ENCODE measurements at regions not wholly inside any gene's neighbourhood (a gene's known extent, or its start where the extent isn't known, plus 50 kb on each side); places are given as distances from the start of the nearest gene placed in this dataset.

GRCh38 chr4:41485041-41485440 is 52.9 kb upstream of the LIMCH1 start:
- DNase-seq (ENCODE audit: low read depth in 2 of 3, low spot score in 2 of 3): peak in 1 of 3 donors; percentile 45

- DNase-seq (ENCODE audit: low read depth in 2 of 3, low spot score in 2 of 3): no peak
Observed at GRCh38 chr4:41487868-41488440, 50.0 kb upstream of the LIMCH1 start.

All from hematopoietic multipotent progenitor cell (in vitro differentiated cells).